Lower leg skin (tissue), 4 donors: ENCODE measurements at regions not wholly inside any gene's neighbourhood (a gene's known extent, or its start where the extent isn't known, plus 50 kb on each side); places are given as distances from the start of the nearest gene placed in this dataset.
"Not testable (repeated sequence)": the region's sequence is repeated elsewhere in the genome, so short reads cannot be mapped to it uniquely, and the experiment has no call there.

Experiments used
- DNase-seq, 2 donors: peaks; one replicate each; pipeline ENCODE4 v3.0.0-alpha.2; 2019; ENCODE audit warnings: low spot score in 2 of 2
- H3K4me3 ChIP-seq: fragments of 200-600 bp; sonication (generic); 2 replicates; pipeline ENCODE4 v1.5.1; 2017; ENCODE audit warnings: mild to moderate bottlenecking, low read depth; ENCODE audit not compliant: poor library complexity, severe bottlenecking
- POLR2A ChIP-seq, 2 donors: fragments of 450-650 bp; IDR thresholded peaks; one replicate each; pipeline ENCODE4 v1.6.1; 2016 to 2017; ENCODE audit warnings: antibody characterized with exemption in 2 of 2, mild to moderate bottlenecking in 1 of 2, moderate library complexity in 1 of 2
- WGBS, 2 donors: methylation state at CpG; one replicate each; pipeline ENCODE4 v1.1.5; 2018; 5-methylcytosine and 5-hydroxymethylcytosine counted together
- intact Hi-C: fragments of 100-400 bp; cut with DNase I; formaldehyde crosslinking; loops from one replicate; pipeline ENCODE4 v1.15.0; 2023; ENCODE audit warnings: low total_unique reads
- TF ChIP-seq, protein P1 (sequence below), 3 donors: fragments of 450-650 bp; IDR thresholded peaks; one replicate each; pipeline ENCODE4 v1.5.1; 2016; ENCODE audit warnings: antibody characterized with exemption in 3 of 3, mild to moderate bottlenecking in 3 of 3, moderate library complexity in 2 of 3

DNA sequence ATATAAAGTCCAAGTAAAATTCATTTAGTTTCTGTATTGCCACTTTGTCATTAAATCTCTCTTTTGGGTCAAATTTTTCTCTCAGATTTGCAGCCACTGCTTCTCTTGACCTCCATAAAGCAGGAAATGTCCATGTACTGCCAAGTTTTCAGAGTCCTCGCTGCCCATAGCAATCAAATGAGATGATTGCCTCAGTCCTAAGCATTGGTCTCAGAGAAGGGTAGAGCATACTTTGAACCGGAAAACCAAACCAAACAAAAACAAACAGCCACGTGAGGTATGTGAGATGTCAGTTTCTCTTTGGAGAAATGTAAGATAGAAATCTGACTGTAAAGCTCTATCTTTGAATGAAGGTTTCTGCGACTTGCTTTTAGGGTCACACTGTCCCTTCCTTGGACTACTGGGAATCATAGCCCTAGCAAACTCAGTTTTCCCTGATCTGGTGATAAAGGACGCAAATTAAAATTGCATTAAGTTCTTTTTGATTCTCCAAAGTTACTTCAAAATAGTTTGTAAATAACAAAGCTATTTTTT is 505.4 kb upstream of the CITED2 start:
- TF ChIP-seq POLR2A (IDR thresholded peaks at IDR 0.05): no peak
- TF ChIP-seq, protein P1, sequence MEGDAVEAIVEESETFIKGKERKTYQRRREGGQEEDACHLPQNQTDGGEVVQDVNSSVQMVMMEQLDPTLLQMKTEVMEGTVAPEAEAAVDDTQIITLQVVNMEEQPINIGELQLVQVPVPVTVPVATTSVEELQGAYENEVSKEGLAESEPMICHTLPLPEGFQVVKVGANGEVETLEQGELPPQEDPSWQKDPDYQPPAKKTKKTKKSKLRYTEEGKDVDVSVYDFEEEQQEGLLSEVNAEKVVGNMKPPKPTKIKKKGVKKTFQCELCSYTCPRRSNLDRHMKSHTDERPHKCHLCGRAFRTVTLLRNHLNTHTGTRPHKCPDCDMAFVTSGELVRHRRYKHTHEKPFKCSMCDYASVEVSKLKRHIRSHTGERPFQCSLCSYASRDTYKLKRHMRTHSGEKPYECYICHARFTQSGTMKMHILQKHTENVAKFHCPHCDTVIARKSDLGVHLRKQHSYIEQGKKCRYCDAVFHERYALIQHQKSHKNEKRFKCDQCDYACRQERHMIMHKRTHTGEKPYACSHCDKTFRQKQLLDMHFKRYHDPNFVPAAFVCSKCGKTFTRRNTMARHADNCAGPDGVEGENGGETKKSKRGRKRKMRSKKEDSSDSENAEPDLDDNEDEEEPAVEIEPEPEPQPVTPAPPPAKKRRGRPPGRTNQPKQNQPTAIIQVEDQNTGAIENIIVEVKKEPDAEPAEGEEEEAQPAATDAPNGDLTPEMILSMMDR (IDR thresholded peaks at IDR 0.05): no peak
- H3K4me3 ChIP-seq: no peak overlapping the region
- DNase-seq: no peak
- intact Hi-C loops: no loop called here
- 86 to 92% methylated on average over 5 of the region's 5 CpGs for WGBS, 2 donors

DNA sequence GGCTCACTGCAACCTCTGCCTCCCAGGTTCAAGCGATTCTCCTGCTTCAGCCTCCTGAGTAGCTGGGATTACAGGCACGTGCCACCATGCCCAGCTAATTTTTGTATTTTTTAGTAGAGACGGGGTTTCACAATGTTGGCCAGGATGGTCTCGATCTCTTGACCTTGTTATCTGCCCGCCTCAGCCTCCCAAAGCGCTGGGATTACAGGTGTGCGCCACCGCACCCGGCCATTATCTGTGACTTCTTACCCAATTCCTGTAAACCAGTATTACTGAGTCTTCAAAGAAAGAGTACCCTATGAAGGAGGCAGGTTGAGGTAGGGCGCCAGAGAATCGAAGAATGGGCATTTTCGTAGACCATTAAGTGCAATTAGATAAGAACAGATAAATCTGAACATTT is 504.8 kb upstream of the CITED2 start:
- H3K4me3 ChIP-seq, intact Hi-C loops, DNase-seq: not testable (repeated sequence)
- WGBS, 2 donors: 96% methylated on average over 12 of the region's 12 CpGs

DNA sequence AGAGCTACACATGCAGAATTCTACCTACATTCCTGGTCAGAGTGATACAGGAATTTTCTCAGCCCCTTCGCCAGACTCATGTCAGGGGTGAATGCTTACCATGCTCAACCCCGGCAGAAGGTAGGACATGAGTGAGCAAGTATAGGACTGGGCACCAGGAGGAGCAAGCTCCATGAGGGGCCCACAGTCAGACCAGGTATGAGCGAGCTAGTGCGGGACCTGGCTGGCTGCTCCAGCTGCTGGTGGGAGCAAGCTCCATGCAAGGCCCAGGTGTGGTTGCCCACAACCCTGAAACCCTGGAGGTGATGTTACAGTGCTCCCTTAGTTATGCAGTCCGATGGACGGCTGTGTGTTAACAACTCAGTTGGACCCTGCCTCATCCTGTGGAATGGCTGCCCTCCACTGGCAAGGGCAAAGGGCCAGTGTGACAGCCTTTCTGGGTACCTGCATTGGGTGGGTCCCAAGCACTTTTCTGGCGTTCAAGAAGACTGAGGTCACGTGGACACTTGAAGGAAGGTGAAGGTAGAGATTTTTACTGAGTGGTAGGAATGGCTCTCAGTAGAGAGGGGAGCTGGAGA is 503.5 kb upstream of the CITED2 start:
- no peak for DNase-seq
- 90 to 95% methylated on average over 8 of the region's 8 CpGs for WGBS, 2 donors
- no peak for TF ChIP-seq POLR2A (IDR thresholded peaks at IDR 0.05)
- TF ChIP-seq, protein P1 (IDR thresholded peaks at IDR 0.05): no peak
- H3K4me3 ChIP-seq: no peak overlapping the region
- intact Hi-C loops: no loop called here

DNA sequence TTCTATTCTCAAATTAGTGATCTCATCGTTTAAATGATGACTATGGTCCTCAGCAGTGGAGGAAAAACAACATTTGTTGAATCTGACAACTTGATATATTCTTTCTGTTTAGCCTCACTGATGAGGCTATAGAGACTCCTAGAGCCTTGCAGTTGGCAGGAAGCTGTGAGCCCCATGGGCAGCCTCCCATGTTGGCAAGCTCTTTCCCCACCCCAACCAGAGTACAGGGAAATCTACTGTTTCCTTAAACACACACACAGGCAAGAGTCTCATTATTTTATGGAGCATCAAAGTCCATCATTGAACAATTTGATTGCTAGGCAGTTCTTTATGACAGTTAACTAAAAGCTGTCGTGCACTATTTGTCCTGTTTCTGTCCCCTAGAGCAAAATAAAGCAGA is 498.2 kb upstream of the CITED2 start:
- H3K4me3 ChIP-seq: no peak overlapping the region
- TF ChIP-seq, protein P1 (IDR thresholded peaks at IDR 0.05): no peak
- no peak for TF ChIP-seq POLR2A (IDR thresholded peaks at IDR 0.05)
- 64 to 70% methylated on average over 2 of the region's 2 CpGs for WGBS, 2 donors
- no peak for DNase-seq
- intact Hi-C loops: no loop called here

DNA sequence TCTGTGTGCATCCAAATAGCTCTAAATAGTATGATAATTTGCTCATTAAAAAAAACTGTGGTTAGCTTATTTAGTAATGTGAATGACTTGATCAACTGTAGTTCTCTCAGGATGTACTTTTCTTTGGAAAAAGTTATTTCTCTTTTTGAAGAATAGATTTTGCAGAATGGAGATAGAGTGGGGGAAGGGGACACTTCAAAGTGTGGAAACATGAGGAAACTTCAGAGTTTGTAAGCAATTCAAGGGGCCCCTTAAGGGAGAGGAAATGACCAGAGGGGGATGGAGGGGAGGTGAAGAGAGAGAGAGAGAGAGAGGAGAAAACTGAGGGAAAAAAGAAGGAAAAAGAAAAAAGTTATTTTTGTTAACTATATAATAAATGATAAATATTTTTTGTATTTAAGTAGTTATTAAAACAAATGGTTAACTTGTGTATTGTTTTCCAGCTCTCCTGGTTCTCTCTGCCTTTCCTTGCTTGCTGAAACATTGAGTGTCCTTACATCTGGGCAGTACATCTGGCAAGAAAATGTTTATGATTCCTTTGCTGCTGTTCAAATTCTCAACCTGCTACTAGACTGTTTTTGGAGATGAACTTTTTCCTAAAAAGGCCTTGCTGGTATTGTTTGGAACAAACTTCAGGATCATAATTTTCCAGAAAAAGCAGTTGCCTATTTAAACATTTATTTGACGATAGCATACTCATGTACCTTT is 497.5 kb upstream of the CITED2 start:
- WGBS, 2 donors: 63 to 87% methylated on average over 1 of the region's 1 CpG
- TF ChIP-seq, protein P1 (IDR thresholded peaks at IDR 0.05): no peak
- TF ChIP-seq POLR2A (IDR thresholded peaks at IDR 0.05): no peak
- no peak for DNase-seq
- intact Hi-C loops: no loop called here
- no peak overlapping the region for H3K4me3 ChIP-seq

DNA sequence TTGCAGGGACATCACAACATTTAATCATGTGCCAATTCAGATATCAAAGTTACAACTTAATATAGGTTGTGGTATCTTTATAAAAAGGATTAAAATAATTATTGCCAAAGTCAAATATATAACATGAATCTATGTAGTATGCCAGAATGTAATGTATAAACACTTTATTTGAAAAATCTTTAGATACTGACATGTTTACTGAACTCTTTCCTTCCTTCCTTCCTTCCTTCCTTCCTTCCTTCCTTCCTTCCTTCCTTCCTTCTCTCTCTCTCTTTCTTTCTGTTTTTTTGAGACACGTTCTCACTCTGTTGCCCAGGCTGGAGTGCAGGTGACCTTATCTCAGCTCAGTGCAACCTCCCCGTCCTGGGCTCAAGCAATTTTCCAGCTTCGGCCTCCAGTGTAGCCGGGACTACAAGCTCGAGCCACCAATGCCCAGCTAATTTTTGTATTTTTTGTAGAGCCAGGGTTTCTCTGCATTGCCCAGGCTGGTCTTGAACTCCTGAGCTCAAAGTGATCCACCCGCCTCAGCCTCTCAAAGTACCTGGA is 496.8 kb upstream of the CITED2 start:
- intact Hi-C loops: no loop called here
- DNase-seq: no peak
- H3K4me3 ChIP-seq: no peak overlapping the region
- TF ChIP-seq, protein P1 (IDR thresholded peaks at IDR 0.05): no peak
- no peak for TF ChIP-seq POLR2A (IDR thresholded peaks at IDR 0.05)
- whole genome bisulfite sequencing, 2 donors: 82 to 94% methylated on average over 6 of the region's 6 CpGs
